HCT116 (cell line): ENCODE measurements at regions not wholly inside any gene's neighbourhood (a gene's known extent, or its start where the extent isn't known, plus 50 kb on each side); places are given as distances from the start of the nearest gene placed in this dataset.

Experiments
- ATAC-seq: fragments of 200-7000 bp; cut with Tn5 transposase; 2 replicates; pipeline ENCODE4 v1.9.1; 2020; ENCODE audit warnings: mild to moderate bottlenecking, moderate library complexity
- BruUV-seq: library from RNA; stranded (reverse); fragments of 400-500 nt; replicated peaks from 2 replicates; lab custom pipeline; 2021; lab: Mats Ljungman, UMichigan
- CTCF ChIA-PET: fragments of 300-600 bp; sonication (Branson Sonifier 250); formaldehyde crosslinking; loops from one replicate; lab custom pipeline; 2021; ENCODE audit warnings: antibody characterized with exemption; lab: Charles Lee
- POLR2A ChIA-PET: fragments of 300-600, 350-600 bp; sonication (Branson Sonifier 250); formaldehyde crosslinking; loops from one replicate; lab custom pipeline; 2021; ENCODE audit warnings: antibody characterized with exemption; lab: Charles Lee
- RAD21 ChIA-PET, 2 experiments: fragments of 300-600 bp; sonication (Branson Sonifier 250); formaldehyde crosslinking; loops; one replicate each; lab custom pipeline; 2023; ENCODE audit warnings: low total read pairs in 2 of 2; ENCODE audit not compliant: uncharacterized antibody in 2 of 2, unreplicated experiment in 2 of 2, low non-redundant PET in 1 of 2; lab: Charles Lee
- DNase-seq: peaks from one replicate; pipeline ENCODE4 v3.0.0-alpha.2; 2010; ENCODE audit warnings: low read depth, low spot score
- H2AFZ ChIP-seq: fragments of 200-600 bp; shearing (Covaris generic), sonication (generic); 2 replicates; pipeline ENCODE4 v1.6.1; 2017; ENCODE audit warnings: low read depth, mixed run types, mixed read lengths, antibody characterized with exemption, low read length; ENCODE audit not compliant: poor library complexity, severe bottlenecking
- H3K27ac ChIP-seq: 2 replicates; pipeline ENCODE4 v1.5.1; 2012; ENCODE audit warnings: low read depth, low read length
- H3K27me3 ChIP-seq: fragments of 200-600 bp; sonication (generic); 2 replicates; pipeline ENCODE4 v1.6.1; 2016; ENCODE audit warnings: mixed run types, low read length, mixed read lengths; ENCODE audit not compliant: insufficient read depth
- H3K36me3 ChIP-seq, 2 experiments: fragments of 200-500 bp in 1 of 2; fragments of 200-600 bp in 1 of 2; sonication (Bioruptor generic) in 1 of 2; sonication (generic) in 1 of 2; 2 replicates each; pipeline versions ENCODE4 v1.5.1 to v1.6.1; 2014 to 2016; ENCODE audit warnings: low read length in 2 of 2, inconsistent platforms in 1 of 2, mixed read lengths in 1 of 2, mixed run types in 1 of 2; ENCODE audit not compliant: insufficient read depth in 2 of 2, control insufficient read depth in 1 of 2
- H3K4me1 ChIP-seq, 2 experiments: fragments of 200-600 bp in 1 of 2; sonication (generic) in 1 of 2; 2 replicates each; pipeline versions ENCODE4 v1.5.1 to v1.6.1; 2012 to 2017; ENCODE audit warnings: low read length in 2 of 2, inconsistent platforms in 1 of 2, mild to moderate bottlenecking in 1 of 2, mixed read lengths in 1 of 2, mixed run types in 1 of 2, moderate library complexity in 1 of 2; ENCODE audit not compliant: insufficient read depth in 2 of 2, control insufficient read depth in 1 of 2
- H3K4me2 ChIP-seq: fragments of 200-600 bp; sonication (generic); 2 replicates; pipeline ENCODE4 v1.6.1; 2017; ENCODE audit warnings: mixed run types, low read length, mixed read lengths
- H3K4me3 ChIP-seq, 2 experiments: fragments of 200-600 bp in 1 of 2; sonication (generic) in 1 of 2; replicated peaks in 1 of 2; 2 replicates each; pipeline ENCODE4 v1.5.1; 2011 to 2016; ENCODE audit warnings: low read length in 2 of 2, control low read depth in 1 of 2, low read depth in 1 of 2, mild to moderate bottlenecking in 1 of 2, mixed read lengths in 1 of 2, mixed run types in 1 of 2
- H3K79me2 ChIP-seq: fragments of 200-600 bp; sonication (generic); 2 replicates; pipeline ENCODE4 v1.6.1; 2017; ENCODE audit warnings: mild to moderate bottlenecking, mixed run types, low read length, moderate library complexity, mixed read lengths; ENCODE audit not compliant: insufficient read depth
- H3K9ac ChIP-seq: fragments of 200-600 bp; sonication (generic); 2 replicates; pipeline ENCODE4 v1.6.1; 2016; ENCODE audit warnings: low read length, mixed read lengths
- H3K9me2 ChIP-seq: fragments of 200-600 bp; sonication (generic), shearing (Covaris generic); 2 replicates; pipeline ENCODE4 v1.6.1; 2017; ENCODE audit warnings: mixed run types, mild to moderate bottlenecking, moderate library complexity; ENCODE audit not compliant: insufficient read depth
- H3K9me3 ChIP-seq, 2 experiments: fragments of 200-500 bp in 1 of 2; fragments of 200-600 bp in 1 of 2; sonication (Bioruptor generic) in 1 of 2; sonication (generic) in 1 of 2; 2 replicates each; pipeline ENCODE4 v1.6.1; 2014 to 2017; ENCODE audit warnings: low read length in 2 of 2, mixed read lengths in 2 of 2, inconsistent platforms in 1 of 2, low read depth in 1 of 2, mild to moderate bottlenecking in 1 of 2, mixed run types in 1 of 2, moderate library complexity in 1 of 2; ENCODE audit not compliant: control insufficient read depth in 1 of 2, insufficient read depth in 1 of 2
- H4K20me1 ChIP-seq: fragments of 200-600 bp; sonication (generic), shearing (Covaris generic); 2 replicates; pipeline ENCODE4 v1.6.1; 2017; ENCODE audit warnings: mixed run types, mild to moderate bottlenecking, moderate library complexity; ENCODE audit not compliant: insufficient read depth
- CEBPB ChIP-seq: IDR thresholded peaks from 2 replicates; pipeline ENCODE4 v1.6.1; 2012; ENCODE audit warnings: low read depth
- EZH2 ChIP-seq: fragments of 200-600 bp; sonication (generic); IDR thresholded peaks from 2 replicates; pipeline ENCODE4 v1.6.1; 2017; ENCODE audit warnings: antibody characterized with exemption, mixed run types
- POLR2A ChIP-seq: IDR thresholded peaks from 2 replicates; pipeline ENCODE4 v1.7.0; 2011; ENCODE audit warnings: borderline replicate concordance; ENCODE audit not compliant: insufficient read depth, insufficient read length; ENCODE audit errors: extremely low read depth
- RAD21 ChIP-seq: IDR thresholded peaks from 2 replicates; pipeline ENCODE4 v1.6.1; 2012; ENCODE audit warnings: low read depth, mild to moderate bottlenecking
- SRF ChIP-seq: IDR thresholded peaks from 2 replicates; pipeline ENCODE4 v1.6.1; 2012; ENCODE audit warnings: low read depth
- ZFX ChIP-seq: fragments of 450-650 bp; IDR thresholded peaks from 2 replicates; pipeline ENCODE4 v1.6.1; 2017
- intact Hi-C: fragments of 100-400 bp; cut with micrococcal nuclease; formaldehyde crosslinking; loops from 2 replicates; pipeline ENCODE4 v1.10.0; 2022
- TF ChIP-seq, protein P1 (sequence below): IDR thresholded peaks from 2 replicates; pipeline ENCODE4 v1.6.1; 2012; ENCODE audit warnings: low read depth
- TF ChIP-seq, protein P2 (sequence below): IDR thresholded peaks from 2 replicates; pipeline ENCODE4 v1.6.1; 2012
- TF ChIP-seq, protein P3 (sequence below): IDR thresholded peaks from 2 replicates; pipeline ENCODE4 v1.6.1; 2011; ENCODE audit warnings: mild to moderate bottlenecking, low read length, moderate library complexity; ENCODE audit not compliant: insufficient replicate concordance; ENCODE audit errors: extremely low read depth

DNA sequence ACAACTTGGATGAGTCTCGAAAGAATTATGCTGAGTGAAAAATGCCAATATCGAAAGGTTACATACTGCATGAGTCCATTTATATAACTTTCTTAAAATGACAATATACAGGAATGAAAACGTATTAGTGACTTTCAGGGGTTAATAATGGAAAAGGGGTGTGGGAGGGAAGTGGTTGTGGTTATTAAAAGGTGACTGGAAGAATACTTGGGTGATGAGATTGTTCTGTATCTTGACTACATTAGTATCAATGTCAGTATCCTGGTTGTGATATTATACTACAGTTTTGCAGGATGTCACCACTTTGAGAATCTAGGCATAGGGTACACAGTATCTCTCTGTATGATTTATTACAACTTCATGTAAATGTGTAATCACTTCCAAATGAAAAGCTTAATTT is 204.5 kb downstream of the DTHD1 start:
- Histone ChIP-seq H3K36me3 (no peaks in the 10 kb centered on the region), H3K9me2 (no peaks in the 10 kb centered on the region), H3K9ac (no peak overlapping the region), H3K27ac (no peak overlapping the region), H3K4me2 (no peak overlapping the region), H3K4me1 (no peaks in the 10 kb centered on the region), H2AFZ (no peak overlapping the region), H4K20me1 (no peaks in the 10 kb centered on the region)
- RAD21 ChIA-PET, result no interaction called here
- POLR2A ChIA-PET, result no interaction called here
- DNase-seq, result no peak
- CTCF ChIA-PET, result no interaction called here
- intact Hi-C loops, result no loop called here
- TF ChIP-seq CEBPB (no peak), ZFX (no peak), EZH2 (no peak)
- TF ChIP-seq, protein P1, sequence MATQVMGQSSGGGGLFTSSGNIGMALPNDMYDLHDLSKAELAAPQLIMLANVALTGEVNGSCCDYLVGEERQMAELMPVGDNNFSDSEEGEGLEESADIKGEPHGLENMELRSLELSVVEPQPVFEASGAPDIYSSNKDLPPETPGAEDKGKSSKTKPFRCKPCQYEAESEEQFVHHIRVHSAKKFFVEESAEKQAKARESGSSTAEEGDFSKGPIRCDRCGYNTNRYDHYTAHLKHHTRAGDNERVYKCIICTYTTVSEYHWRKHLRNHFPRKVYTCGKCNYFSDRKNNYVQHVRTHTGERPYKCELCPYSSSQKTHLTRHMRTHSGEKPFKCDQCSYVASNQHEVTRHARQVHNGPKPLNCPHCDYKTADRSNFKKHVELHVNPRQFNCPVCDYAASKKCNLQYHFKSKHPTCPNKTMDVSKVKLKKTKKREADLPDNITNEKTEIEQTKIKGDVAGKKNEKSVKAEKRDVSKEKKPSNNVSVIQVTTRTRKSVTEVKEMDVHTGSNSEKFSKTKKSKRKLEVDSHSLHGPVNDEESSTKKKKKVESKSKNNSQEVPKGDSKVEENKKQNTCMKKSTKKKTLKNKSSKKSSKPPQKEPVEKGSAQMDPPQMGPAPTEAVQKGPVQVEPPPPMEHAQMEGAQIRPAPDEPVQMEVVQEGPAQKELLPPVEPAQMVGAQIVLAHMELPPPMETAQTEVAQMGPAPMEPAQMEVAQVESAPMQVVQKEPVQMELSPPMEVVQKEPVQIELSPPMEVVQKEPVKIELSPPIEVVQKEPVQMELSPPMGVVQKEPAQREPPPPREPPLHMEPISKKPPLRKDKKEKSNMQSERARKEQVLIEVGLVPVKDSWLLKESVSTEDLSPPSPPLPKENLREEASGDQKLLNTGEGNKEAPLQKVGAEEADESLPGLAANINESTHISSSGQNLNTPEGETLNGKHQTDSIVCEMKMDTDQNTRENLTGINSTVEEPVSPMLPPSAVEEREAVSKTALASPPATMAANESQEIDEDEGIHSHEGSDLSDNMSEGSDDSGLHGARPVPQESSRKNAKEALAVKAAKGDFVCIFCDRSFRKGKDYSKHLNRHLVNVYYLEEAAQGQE, result no peak
- TF ChIP-seq, all 23 proteins: peak for 0
- Histone ChIP-seq H3K9me3 (no peaks in the 10 kb centered on the region), H3K79me2 (no peaks in the 10 kb centered on the region), H3K4me3 (no peak overlapping the region), H3K27me3 (no peaks in the 10 kb centered on the region)
- no peak for ATAC-seq
- no TSS peak for BruUV-seq

- DNase-seq (no peak), ATAC-seq (no peak)
- H3K4me3 ChIP-seq, result no peak overlapping the region
- BruUV-seq, result no TSS peak
- no peaks in the 10 kb centered on the region for H4K20me1 ChIP-seq
- ChIA-PET CTCF (no interaction called here), POLR2A (no interaction called here), RAD21 (no interaction called here)
- intact Hi-C loops, result no loop called here
- TF ChIP-seq CEBPB, result no peak
- no peak for TF ChIP-seq SRF
- TF ChIP-seq, protein P1, result no peak
- TF ChIP-seq, protein P2, sequence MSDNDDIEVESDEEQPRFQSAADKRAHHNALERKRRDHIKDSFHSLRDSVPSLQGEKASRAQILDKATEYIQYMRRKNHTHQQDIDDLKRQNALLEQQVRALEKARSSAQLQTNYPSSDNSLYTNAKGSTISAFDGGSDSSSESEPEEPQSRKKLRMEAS, result no peak
- no peak for TF ChIP-seq RAD21
- TF ChIP-seq, protein P3, sequence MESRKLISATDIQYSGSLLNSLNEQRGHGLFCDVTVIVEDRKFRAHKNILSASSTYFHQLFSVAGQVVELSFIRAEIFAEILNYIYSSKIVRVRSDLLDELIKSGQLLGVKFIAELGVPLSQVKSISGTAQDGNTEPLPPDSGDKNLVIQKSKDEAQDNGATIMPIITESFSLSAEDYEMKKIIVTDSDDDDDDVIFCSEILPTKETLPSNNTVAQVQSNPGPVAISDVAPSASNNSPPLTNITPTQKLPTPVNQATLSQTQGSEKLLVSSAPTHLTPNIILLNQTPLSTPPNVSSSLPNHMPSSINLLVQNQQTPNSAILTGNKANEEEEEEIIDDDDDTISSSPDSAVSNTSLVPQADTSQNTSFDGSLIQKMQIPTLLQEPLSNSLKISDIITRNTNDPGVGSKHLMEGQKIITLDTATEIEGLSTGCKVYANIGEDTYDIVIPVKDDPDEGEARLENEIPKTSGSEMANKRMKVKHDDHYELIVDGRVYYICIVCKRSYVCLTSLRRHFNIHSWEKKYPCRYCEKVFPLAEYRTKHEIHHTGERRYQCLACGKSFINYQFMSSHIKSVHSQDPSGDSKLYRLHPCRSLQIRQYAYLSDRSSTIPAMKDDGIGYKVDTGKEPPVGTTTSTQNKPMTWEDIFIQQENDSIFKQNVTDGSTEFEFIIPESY, result no peak
- no peak for TF ChIP-seq POLR2A
- H3K9ac ChIP-seq, result no peak overlapping the region
- H3K27me3 ChIP-seq, result no peaks in the 10 kb centered on the region
- no peaks in the 10 kb centered on the region for H3K9me3 ChIP-seq
- no peaks in the 10 kb centered on the region for H3K79me2 ChIP-seq
- H3K27ac ChIP-seq, result no peak overlapping the region
- no peaks in the 10 kb centered on the region for H3K36me3 ChIP-seq
- H3K4me2 ChIP-seq, result no peak overlapping the region
- no peaks in the 10 kb centered on the region for H3K9me2 ChIP-seq
- no peak overlapping the region for H2AFZ ChIP-seq
- no peaks in the 10 kb centered on the region for H3K4me1 ChIP-seq
Observed at GRCh38 chr4:36489798-36490197, 208.4 kb downstream of the DTHD1 start.
